H9 (cell line): ENCODE measurements at regions not wholly inside any gene's neighbourhood (a gene's known extent, or its start where the extent isn't known, plus 50 kb on each side); places are given as distances from the start of the nearest gene placed in this dataset.

Experiments
- DNase-seq: peaks from one replicate; pipeline ENCODE4 v3.0.0-alpha.2; 2017
- H2AFZ ChIP-seq: one replicate; pipeline ENCODE4 v1.6.1; 2013; ENCODE audit warnings: mild to moderate bottlenecking, low read length, control low read depth, moderate library complexity
- H2AK5ac ChIP-seq: 2 replicates; pipeline ENCODE4 v1.6.1; 2013; ENCODE audit warnings: low read length, control low read depth, mixed read lengths; ENCODE audit not compliant: insufficient read length
- H2BK120ac ChIP-seq: one replicate; pipeline ENCODE4 v1.6.1; 2013; ENCODE audit warnings: low read depth, mild to moderate bottlenecking, low read length, control low read depth, inconsistent platforms; ENCODE audit not compliant: poor library complexity, severe bottlenecking
- H2BK12ac ChIP-seq: 2 replicates; pipeline ENCODE4 v1.6.1; 2013; ENCODE audit warnings: low read length, control low read depth, mixed read lengths, low read depth; ENCODE audit not compliant: insufficient read length
- H2BK15ac ChIP-seq: 2 replicates; pipeline ENCODE4 v1.6.1; 2013; ENCODE audit warnings: low read depth, low read length, control low read depth
- H2BK20ac ChIP-seq: one replicate; pipeline ENCODE4 v1.6.1; 2013; ENCODE audit warnings: low read depth, mild to moderate bottlenecking, low read length, control low read depth, inconsistent platforms; ENCODE audit not compliant: poor library complexity, severe bottlenecking
- H2BK5ac ChIP-seq: 2 replicates; pipeline ENCODE4 v1.6.1; 2013; ENCODE audit warnings: low read length, control low read depth, mixed read lengths; ENCODE audit not compliant: insufficient read length
- H3K14ac ChIP-seq: 2 replicates; pipeline ENCODE4 v1.6.1; 2013; ENCODE audit warnings: low read length, control low read depth; ENCODE audit not compliant: insufficient read depth
- H3K18ac ChIP-seq: 2 replicates; pipeline ENCODE4 v1.6.1; 2013; ENCODE audit warnings: low read depth, mild to moderate bottlenecking, mixed read lengths, low read length, control low read depth; ENCODE audit not compliant: insufficient read length
- H3K23ac ChIP-seq: 2 replicates; pipeline ENCODE4 v1.6.1; 2013; ENCODE audit warnings: low read length, control low read depth, mixed read lengths, low read depth; ENCODE audit not compliant: insufficient read length
- H3K23me2 ChIP-seq: 2 replicates; pipeline ENCODE4 v1.6.1; 2013; ENCODE audit warnings: low read depth, mild to moderate bottlenecking, mixed read lengths, low read length, control low read depth; ENCODE audit not compliant: insufficient read length, poor library complexity, severe bottlenecking
- H3K27ac ChIP-seq: 2 replicates; pipeline ENCODE4 v1.5.1; 2013; ENCODE audit warnings: low read length, control low read depth, mixed read lengths, low read depth; ENCODE audit not compliant: insufficient read length
- H3K27me3 ChIP-seq: 2 replicates; pipeline ENCODE4 v1.6.1; 2013; ENCODE audit warnings: low read length, control low read depth, inconsistent platforms; ENCODE audit not compliant: insufficient read depth
- H3K4ac ChIP-seq: 2 replicates; pipeline ENCODE4 v1.6.1; 2013; ENCODE audit warnings: low read depth, mild to moderate bottlenecking, control low read depth, inconsistent platforms, low read length, moderate library complexity
- H3K4me1 ChIP-seq: 2 replicates; pipeline ENCODE4 v1.6.1; 2013; ENCODE audit warnings: low read length, control low read depth, inconsistent platforms; ENCODE audit not compliant: insufficient read depth
- H3K4me2 ChIP-seq: 2 replicates; pipeline ENCODE4 v1.6.1; 2013; ENCODE audit warnings: low read length, control low read depth, mixed read lengths; ENCODE audit not compliant: insufficient read length, insufficient read depth
- H3K56ac ChIP-seq: 2 replicates; pipeline ENCODE4 v1.6.1; 2013; ENCODE audit warnings: low read depth, mild to moderate bottlenecking, mixed read lengths, low read length, control low read depth; ENCODE audit not compliant: insufficient read length
- H3K79me1 ChIP-seq: 2 replicates; pipeline ENCODE4 v1.6.1; 2013; ENCODE audit warnings: low read depth, mild to moderate bottlenecking, moderate library complexity, low read length, control low read depth, inconsistent platforms; ENCODE audit not compliant: insufficient read depth, poor library complexity, severe bottlenecking
- H3K79me2 ChIP-seq: 2 replicates; pipeline ENCODE4 v1.6.1; 2013; ENCODE audit warnings: low read length, control low read depth, inconsistent platforms; ENCODE audit not compliant: insufficient read depth
- H3K9ac ChIP-seq: 2 replicates; pipeline ENCODE4 v1.6.1; 2013; ENCODE audit warnings: low read length, control low read depth, mixed read lengths; ENCODE audit not compliant: insufficient read length; ENCODE audit errors: extremely low read depth
- H3K9me3 ChIP-seq: one replicate; pipeline ENCODE4 v1.6.1; 2013; ENCODE audit warnings: low read depth, low read length, inconsistent platforms; ENCODE audit not compliant: control insufficient read depth
- H3T11ph ChIP-seq: one replicate; pipeline ENCODE4 v1.6.1; 2013; ENCODE audit warnings: mild to moderate bottlenecking, low read length, control low read depth, inconsistent platforms
- H4K20me1 ChIP-seq: one replicate; pipeline ENCODE4 v1.6.1; 2013; ENCODE audit not compliant: control insufficient read depth, insufficient read length, insufficient read depth
- H4K5ac ChIP-seq: 2 replicates; pipeline ENCODE4 v1.6.1; 2013; ENCODE audit warnings: low read depth, mild to moderate bottlenecking, mixed read lengths, low read length, control low read depth; ENCODE audit not compliant: insufficient read length
- H4K8ac ChIP-seq: replicated peaks from 2 replicates; pipeline ENCODE4 v1.6.1; 2013; ENCODE audit warnings: low read length, control low read depth, mixed read lengths, low read depth; ENCODE audit not compliant: insufficient read length
- H4K91ac ChIP-seq: 2 replicates; pipeline ENCODE4 v1.6.1; 2013; ENCODE audit warnings: low read depth, mild to moderate bottlenecking, moderate library complexity, mixed read lengths, low read length, control low read depth; ENCODE audit not compliant: insufficient read length
- H3K27ac Mint-ChIP-seq, 3 experiments: 2 replicates in 2 of 3; 3 replicates in 1 of 3; pipeline ENCODE4 v1.8.0; 2020 to 2021; ENCODE audit warnings: mixed read lengths in 3 of 3, mild to moderate bottlenecking in 1 of 3, moderate library complexity in 1 of 3
- H3K27me3 Mint-ChIP-seq: 2 replicates; pipeline ENCODE4 v1.8.0; 2021; ENCODE audit warnings: low read depth, mild to moderate bottlenecking, moderate library complexity, mixed read lengths
- H3K36me3 Mint-ChIP-seq, 3 experiments: 2 replicates in 2 of 3; 3 replicates in 1 of 3; pipeline ENCODE4 v1.8.0; 2020 to 2021; ENCODE audit warnings: low read depth in 3 of 3, mixed read lengths in 3 of 3; ENCODE audit not compliant: insufficient read depth in 1 of 3
- H3K4me1 Mint-ChIP-seq, 2 experiments: 2 replicates each; pipeline ENCODE4 v1.8.0; 2020; ENCODE audit warnings: mixed read lengths in 2 of 2
- H3K4me3 Mint-ChIP-seq, 2 experiments: 2 replicates in 1 of 2; 3 replicates in 1 of 2; pipeline ENCODE4 v1.8.0; 2020 to 2021; ENCODE audit warnings: mild to moderate bottlenecking in 2 of 2, mixed read lengths in 2 of 2, moderate library complexity in 1 of 2
- H3K9me3 Mint-ChIP-seq, 2 experiments: 2 replicates in 1 of 2; 3 replicates in 1 of 2; pipeline ENCODE4 v1.8.0; 2020; ENCODE audit warnings: mild to moderate bottlenecking in 2 of 2, mixed read lengths in 2 of 2, moderate library complexity in 1 of 2
- WGBS: extraction: QIAGEN DNeasy Blood & Tissue Kit; methylation state at CpG from one replicate; pipeline ENCODE4 v1.1.7; 2013; ENCODE audit warnings: missing lambda C conversion rate, low lambda C conversion rate, mixed read lengths; ENCODE audit not compliant: insufficient read length; ENCODE audit errors: extremely low coverage; 5-methylcytosine and 5-hydroxymethylcytosine counted together
- TF ChIP-seq, protein P1 (sequence below): fragments of 200-600 bp; sonication (generic); conservative IDR thresholded peaks from 3 replicates; pipeline ENCODE4 v1.8.0; 2021; ENCODE audit warnings: antibody characterized with exemption, mild to moderate bottlenecking

DNA sequence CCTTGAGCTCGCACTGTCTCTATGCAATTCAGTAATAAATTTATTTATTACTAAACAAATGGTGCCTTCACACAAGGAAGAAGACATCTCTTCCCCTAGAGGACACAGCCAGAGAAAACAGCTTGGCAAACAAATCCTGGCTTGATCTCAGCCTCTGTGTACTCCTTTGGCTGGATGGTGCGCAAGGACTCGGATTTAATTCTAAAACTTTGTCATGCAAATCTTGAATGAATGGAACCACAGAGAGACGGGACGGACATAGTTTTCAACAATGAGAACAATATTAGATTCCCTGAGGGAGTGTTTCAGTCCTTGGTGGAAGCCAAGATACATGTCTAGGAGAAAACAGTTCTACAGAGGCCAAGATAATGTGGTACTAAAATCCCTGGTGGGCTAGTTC lies 349.5 kb downstream of the NPIPA8 start:
- H2BK15ac ChIP-seq, result no peak overlapping the region
- no peak overlapping the region for H2BK120ac ChIP-seq
- H2AK5ac ChIP-seq, result no peak overlapping the region
- no peaks in the 10 kb centered on the region for H4K20me1 ChIP-seq
- H3K9ac ChIP-seq, result no peak overlapping the region
- H3K9me3 ChIP-seq, result no peaks in the 10 kb centered on the region
- no peak overlapping the region for H3K18ac ChIP-seq
- no peak overlapping the region for H2BK5ac ChIP-seq
- TF ChIP-seq, protein P1, sequence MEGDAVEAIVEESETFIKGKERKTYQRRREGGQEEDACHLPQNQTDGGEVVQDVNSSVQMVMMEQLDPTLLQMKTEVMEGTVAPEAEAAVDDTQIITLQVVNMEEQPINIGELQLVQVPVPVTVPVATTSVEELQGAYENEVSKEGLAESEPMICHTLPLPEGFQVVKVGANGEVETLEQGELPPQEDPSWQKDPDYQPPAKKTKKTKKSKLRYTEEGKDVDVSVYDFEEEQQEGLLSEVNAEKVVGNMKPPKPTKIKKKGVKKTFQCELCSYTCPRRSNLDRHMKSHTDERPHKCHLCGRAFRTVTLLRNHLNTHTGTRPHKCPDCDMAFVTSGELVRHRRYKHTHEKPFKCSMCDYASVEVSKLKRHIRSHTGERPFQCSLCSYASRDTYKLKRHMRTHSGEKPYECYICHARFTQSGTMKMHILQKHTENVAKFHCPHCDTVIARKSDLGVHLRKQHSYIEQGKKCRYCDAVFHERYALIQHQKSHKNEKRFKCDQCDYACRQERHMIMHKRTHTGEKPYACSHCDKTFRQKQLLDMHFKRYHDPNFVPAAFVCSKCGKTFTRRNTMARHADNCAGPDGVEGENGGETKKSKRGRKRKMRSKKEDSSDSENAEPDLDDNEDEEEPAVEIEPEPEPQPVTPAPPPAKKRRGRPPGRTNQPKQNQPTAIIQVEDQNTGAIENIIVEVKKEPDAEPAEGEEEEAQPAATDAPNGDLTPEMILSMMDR, result no peak
- no peak overlapping the region for H3K56ac ChIP-seq
- H2AFZ ChIP-seq, result no peak overlapping the region
- H3K14ac ChIP-seq, result no peak overlapping the region
- WGBS, result no CpG with 5 or more reads among the region's 5 CpGs
- no peak overlapping the region for H3K4me2 ChIP-seq
- Mint-ChIP-seq H3K36me3 (no peaks in the 10 kb centered on the region), H3K27ac (no peak overlapping the region), H3K4me3 (no peak overlapping the region), H3K9me3 (no peaks in the 10 kb centered on the region; a peak in 1 of 5 replicates), H3K4me1 (peaks cover 11 to 12% of the 10 kb centered on the region in 2 experiments), H3K27me3 (peaks cover 2% of the 10 kb centered on the region)
- no peak overlapping the region for H4K8ac ChIP-seq
- H3K27ac ChIP-seq, result no peak overlapping the region
- H3K4ac ChIP-seq, result no peak overlapping the region
- H3K23ac ChIP-seq, result no peak overlapping the region
- no peaks in the 10 kb centered on the region for H3K79me1 ChIP-seq
- H4K5ac ChIP-seq, result no peak overlapping the region
- no peak overlapping the region for H4K91ac ChIP-seq
- H3T11ph ChIP-seq, result no peak overlapping the region
- H3K27me3 ChIP-seq, result no peaks in the 10 kb centered on the region
- H3K4me1 ChIP-seq, result no peaks in the 10 kb centered on the region
- H3K23me2 ChIP-seq, result no peaks in the 10 kb centered on the region
- no peak for DNase-seq
- H3K79me2 ChIP-seq, result no peaks in the 10 kb centered on the region
- no peak overlapping the region for H2BK20ac ChIP-seq
- no peak overlapping the region for H2BK12ac ChIP-seq
